Type B pancreatic cell (in vitro differentiated cells): ENCODE measurements at regions not wholly inside any gene's neighbourhood (a gene's known extent, or its start where the extent isn't known, plus 50 kb on each side); places are given as distances from the start of the nearest gene placed in this dataset.
"Not testable (repeated sequence)": the region's sequence is repeated elsewhere in the genome, so short reads cannot be mapped to it uniquely, and the experiment has no call there.

ENCODE experiments used
- DNase-seq: peaks from one replicate; pipeline ENCODE4 v3.0.0; 2021; ENCODE audit warnings: mixed read lengths; ENCODE audit not compliant: unreplicated experiment; ENCODE audit errors: extremely low spot score
- H3K27ac Mint-ChIP-seq: 2 replicates; pipeline ENCODE4 v1.8.0; 2021; ENCODE audit warnings: mild to moderate bottlenecking, mixed read lengths
- H3K27me3 Mint-ChIP-seq: 2 replicates; pipeline ENCODE4 v1.8.0; 2021; ENCODE audit warnings: mixed read lengths
- H3K36me3 Mint-ChIP-seq: 2 replicates; pipeline ENCODE4 v1.8.0; 2021; ENCODE audit warnings: mixed read lengths
- H3K4me1 Mint-ChIP-seq: one replicate; pipeline ENCODE4 v1.8.0; 2021; ENCODE audit warnings: mixed read lengths; ENCODE audit not compliant: unreplicated experiment
- H3K4me3 Mint-ChIP-seq: 2 replicates; pipeline ENCODE4 v1.8.0; 2021; ENCODE audit warnings: mild to moderate bottlenecking, mixed read lengths
- H3K9me3 Mint-ChIP-seq: 2 replicates; pipeline ENCODE4 v1.8.0; 2021; ENCODE audit warnings: mixed read lengths
- TF ChIP-seq, protein P1 (sequence below): fragments of 200-600 bp; sonication (generic); conservative IDR thresholded peaks from 2 replicates; pipeline ENCODE4 v1.5.0; 2021; ENCODE audit warnings: antibody characterized with exemption, mild to moderate bottlenecking

DNA sequence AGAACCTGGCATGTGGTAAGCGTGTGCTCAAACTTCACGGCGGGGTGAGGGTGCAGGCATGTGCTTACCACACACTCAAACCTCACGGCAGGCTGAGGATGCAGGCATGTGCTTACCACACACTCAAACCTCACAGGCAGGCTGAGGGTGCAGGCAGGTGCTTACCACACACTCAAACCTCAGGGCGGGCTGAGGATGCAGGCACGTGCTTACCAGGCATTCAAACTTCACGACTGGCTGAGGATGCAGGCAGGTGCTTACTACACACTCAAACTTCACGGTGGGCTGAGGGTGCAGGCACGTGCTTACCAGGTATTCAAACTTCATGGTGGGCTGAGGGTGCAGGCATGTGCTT is 105.0 kb upstream of the ALKAL2 start:
- TF ChIP-seq, protein P1, sequence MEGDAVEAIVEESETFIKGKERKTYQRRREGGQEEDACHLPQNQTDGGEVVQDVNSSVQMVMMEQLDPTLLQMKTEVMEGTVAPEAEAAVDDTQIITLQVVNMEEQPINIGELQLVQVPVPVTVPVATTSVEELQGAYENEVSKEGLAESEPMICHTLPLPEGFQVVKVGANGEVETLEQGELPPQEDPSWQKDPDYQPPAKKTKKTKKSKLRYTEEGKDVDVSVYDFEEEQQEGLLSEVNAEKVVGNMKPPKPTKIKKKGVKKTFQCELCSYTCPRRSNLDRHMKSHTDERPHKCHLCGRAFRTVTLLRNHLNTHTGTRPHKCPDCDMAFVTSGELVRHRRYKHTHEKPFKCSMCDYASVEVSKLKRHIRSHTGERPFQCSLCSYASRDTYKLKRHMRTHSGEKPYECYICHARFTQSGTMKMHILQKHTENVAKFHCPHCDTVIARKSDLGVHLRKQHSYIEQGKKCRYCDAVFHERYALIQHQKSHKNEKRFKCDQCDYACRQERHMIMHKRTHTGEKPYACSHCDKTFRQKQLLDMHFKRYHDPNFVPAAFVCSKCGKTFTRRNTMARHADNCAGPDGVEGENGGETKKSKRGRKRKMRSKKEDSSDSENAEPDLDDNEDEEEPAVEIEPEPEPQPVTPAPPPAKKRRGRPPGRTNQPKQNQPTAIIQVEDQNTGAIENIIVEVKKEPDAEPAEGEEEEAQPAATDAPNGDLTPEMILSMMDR, result no peak
- DNase-seq, result no peak
- Mint-ChIP-seq H3K36me3 (no peaks in the 10 kb centered on the region), H3K4me1 (peaks cover 31% of the 10 kb centered on the region), H3K9me3 (no peaks in the 10 kb centered on the region), H3K27me3 (peaks cover 3% of the 10 kb centered on the region), H3K27ac (peak overlapping the region; percentile 39), H3K4me3 (no peak overlapping the region)

DNA sequence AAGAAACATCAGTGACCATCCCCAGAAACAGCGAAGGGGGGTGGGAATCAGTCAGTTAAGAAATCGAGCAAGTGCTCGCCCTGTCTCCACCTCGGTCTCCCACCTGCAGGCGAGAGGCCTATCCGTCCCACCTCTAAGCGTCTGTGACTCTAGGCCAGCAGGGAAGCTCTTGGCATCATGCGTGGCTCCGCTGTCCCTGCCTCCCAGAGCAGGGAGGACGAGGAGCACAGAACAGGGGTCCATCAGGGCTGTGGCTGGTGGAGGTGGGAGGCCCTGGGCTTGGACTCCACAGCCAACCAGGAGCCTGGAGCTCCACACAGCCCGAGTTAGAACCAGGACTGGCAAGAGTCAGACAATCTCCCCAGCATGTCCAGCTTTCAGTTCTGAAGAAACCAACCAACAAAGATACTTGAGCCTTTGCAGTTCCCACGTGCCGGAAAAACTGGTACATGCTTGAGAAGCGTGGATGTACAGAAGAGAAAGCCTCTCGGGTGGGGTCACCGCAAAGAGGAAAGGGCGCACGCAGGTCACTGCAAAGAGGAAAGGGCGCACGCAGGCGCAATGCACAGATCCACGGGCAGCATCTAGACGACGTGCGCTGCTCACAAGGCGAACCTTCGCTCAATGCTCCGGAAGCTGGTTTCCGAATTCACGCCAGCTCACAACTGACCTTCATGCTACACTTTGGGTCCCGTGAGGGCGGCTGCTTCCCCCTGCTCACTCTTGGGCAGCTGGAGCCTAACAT is 104.5 kb upstream of the ALKAL2 start:
- no peak for DNase-seq
- Mint-ChIP-seq H3K27me3 (peaks cover 3% of the 10 kb centered on the region), H3K36me3 (no peaks in the 10 kb centered on the region), H3K4me3 (no peak overlapping the region), H3K4me1 (peaks cover 28% of the 10 kb centered on the region), H3K27ac (peak overlapping the region; percentile 51), H3K9me3 (no peaks in the 10 kb centered on the region)
- TF ChIP-seq, protein P1, result no peak

DNA sequence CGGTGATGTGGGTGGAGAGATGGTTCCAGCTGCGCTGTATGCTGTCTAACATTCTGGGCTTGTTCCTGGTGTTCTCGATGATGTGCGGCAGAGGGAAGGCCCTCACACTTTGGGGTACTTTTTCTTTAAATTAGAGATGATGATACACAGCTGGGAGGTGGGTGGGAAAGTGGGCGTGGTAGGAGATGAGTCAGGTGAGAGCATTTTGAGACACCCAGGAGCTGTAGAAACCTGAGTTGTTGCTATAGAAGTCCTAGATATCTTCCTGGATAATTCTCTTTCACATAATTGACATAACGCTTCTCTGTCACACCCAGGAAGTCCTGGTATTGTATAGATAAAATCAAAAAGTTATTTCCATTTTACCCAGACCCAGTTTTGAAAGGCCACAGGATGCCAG is 103.8 kb upstream of the ALKAL2 start:
- TF ChIP-seq, protein P1, result no peak
- DNase-seq, result no peak
- Mint-ChIP-seq H3K27ac (peak overlapping the region; percentile 51), H3K27me3 (peaks cover 3% of the 10 kb centered on the region), H3K4me3 (no peak overlapping the region), H3K36me3 (no peaks in the 10 kb centered on the region), H3K4me1 (peaks cover 33% of the 10 kb centered on the region), H3K9me3 (no peaks in the 10 kb centered on the region)

DNA sequence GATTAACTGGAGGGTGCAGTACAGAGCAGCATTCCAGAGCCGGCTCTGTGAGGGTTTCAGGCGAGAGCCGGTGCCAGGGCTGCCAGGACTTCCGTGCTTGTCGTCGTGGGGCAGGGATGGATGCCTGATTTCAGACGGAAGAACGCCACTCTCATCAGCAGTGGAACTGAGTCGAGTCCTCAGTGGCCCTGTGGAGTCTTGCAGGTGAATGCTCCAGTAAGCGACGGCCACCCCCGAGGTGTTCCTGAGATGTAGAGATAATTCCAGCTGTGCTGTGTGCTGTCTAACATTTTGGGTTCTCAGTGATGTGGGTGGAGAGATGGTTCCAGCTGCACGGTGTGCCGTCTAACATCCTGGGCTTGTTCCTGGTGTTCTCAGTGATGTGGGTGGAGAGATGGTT is 103.1 kb upstream of the ALKAL2 start:
- Mint-ChIP-seq H3K9me3 (no peaks in the 10 kb centered on the region), H3K4me1 (peaks cover 32% of the 10 kb centered on the region), H3K4me3 (no peak overlapping the region), H3K27me3 (peaks cover 5% of the 10 kb centered on the region), H3K36me3 (no peaks in the 10 kb centered on the region), H3K27ac (no peak overlapping the region)
- DNase-seq, result no peak
- TF ChIP-seq, protein P1, result no peak

DNA sequence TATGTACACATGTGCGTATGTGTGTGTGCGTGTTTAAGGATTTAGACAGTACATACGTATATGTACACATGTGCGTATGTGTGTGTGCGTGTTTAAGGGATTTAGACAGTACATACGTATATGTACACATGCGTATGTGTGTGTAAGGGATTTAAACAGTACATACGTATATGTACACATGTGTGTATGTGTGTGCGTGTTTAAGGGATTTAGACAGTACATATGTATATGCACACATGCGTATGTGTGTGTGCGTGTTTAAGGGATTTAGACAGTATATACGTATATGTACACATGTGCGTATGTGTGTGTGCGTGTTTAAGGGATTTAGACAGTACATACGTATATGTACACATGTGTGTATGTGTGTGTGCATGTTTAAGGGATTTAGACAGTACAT is 102.1 kb upstream of the ALKAL2 start:
- not testable (repeated sequence) for DNase-seq, H3K9me3 Mint-ChIP-seq, H3K4me3 Mint-ChIP-seq, H3K27ac Mint-ChIP-seq, H3K36me3 Mint-ChIP-seq, H3K27me3 Mint-ChIP-seq
- H3K4me1 Mint-ChIP-seq, result peaks cover 29% of the 10 kb centered on the region

DNA sequence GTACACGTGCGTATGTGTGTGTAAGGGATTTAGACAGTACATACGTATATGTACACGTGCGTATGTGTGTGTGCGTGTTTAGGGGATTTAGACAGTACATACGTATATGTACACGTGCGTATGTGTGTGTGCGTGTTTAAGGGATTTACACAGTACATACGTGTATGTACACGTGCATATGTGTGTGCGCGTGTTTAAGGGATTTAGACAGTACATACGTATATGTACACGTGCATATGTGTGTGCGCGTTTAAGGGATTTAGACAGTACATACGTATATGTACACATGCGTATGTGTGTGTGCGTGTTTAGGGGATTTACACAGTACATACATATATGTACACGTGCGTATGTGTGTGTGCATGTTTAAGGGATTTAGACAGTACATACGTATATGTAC is 100.9 kb upstream of the ALKAL2 start:
- H3K9me3 Mint-ChIP-seq, H3K27me3 Mint-ChIP-seq, H3K27ac Mint-ChIP-seq, H3K4me3 Mint-ChIP-seq, H3K36me3 Mint-ChIP-seq, DNase-seq: not testable (repeated sequence)
- peaks cover 21% of the 10 kb centered on the region for H3K4me1 Mint-ChIP-seq

DNA sequence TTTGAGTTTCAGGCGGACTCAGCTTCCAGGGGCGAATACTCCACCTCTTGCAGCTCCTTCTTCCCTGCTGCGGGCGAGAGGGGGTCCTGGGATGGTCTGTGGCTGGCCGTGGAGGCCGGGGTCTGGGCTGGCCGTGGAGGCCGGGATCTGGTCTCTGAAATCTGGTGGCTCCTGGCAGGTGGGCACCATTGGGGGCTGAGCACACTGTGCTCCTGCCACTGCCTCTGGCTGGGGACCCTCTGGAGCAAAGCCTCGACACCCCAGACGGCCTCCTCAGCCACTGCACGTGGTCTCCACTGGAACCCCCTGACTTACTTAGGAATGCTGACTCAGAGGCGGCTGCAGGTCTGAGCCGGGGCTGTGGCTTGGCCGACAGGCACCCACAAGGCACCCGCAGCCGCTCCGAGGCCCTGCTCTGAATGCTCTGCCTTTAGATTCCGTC is 100.1 kb upstream of the ALKAL2 start:
- Mint-ChIP-seq H3K9me3 (no peaks in the 10 kb centered on the region), H3K4me3 (no peak overlapping the region), H3K4me1 (peaks cover 19% of the 10 kb centered on the region), H3K36me3 (no peaks in the 10 kb centered on the region), H3K27me3 (peaks cover 8% of the 10 kb centered on the region), H3K27ac (no peak overlapping the region)
- DNase-seq, result no peak
- TF ChIP-seq, protein P1, result no peak
